Neuron (in vitro differentiated cells): ENCODE measurements at regions not wholly inside any gene's neighbourhood (a gene's known extent, or its start where the extent isn't known, plus 50 kb on each side); places are given as distances from the start of the nearest gene placed in this dataset.

Experiments
- H2AFZ ChIP-seq: one replicate; pipeline ENCODE4 v1.6.1; 2013; ENCODE audit warnings: low read depth, mild to moderate bottlenecking, inconsistent platforms, low read length, moderate library complexity
- H3K27me3 ChIP-seq: one replicate; pipeline ENCODE4 v1.6.1; 2013; ENCODE audit warnings: low read length; ENCODE audit not compliant: insufficient read depth
- H3K36me3 ChIP-seq: one replicate; pipeline ENCODE4 v1.6.1; 2013; ENCODE audit warnings: low read length; ENCODE audit not compliant: insufficient read depth
- H3K4me1 ChIP-seq: one replicate; pipeline ENCODE4 v1.6.1; 2013; ENCODE audit warnings: low read length; ENCODE audit not compliant: insufficient read depth
- H3K4me3 ChIP-seq: 2 replicates; pipeline ENCODE4 v1.5.1; 2013; ENCODE audit warnings: mild to moderate bottlenecking, low read length, moderate library complexity
- H3K9me3 ChIP-seq: one replicate; pipeline ENCODE4 v1.6.1; 2013; ENCODE audit warnings: low read length

- Histone ChIP-seq H3K27me3 (no peaks in the 10 kb centered on the region), H3K4me1 (peaks cover 3% of the 10 kb centered on the region), H3K36me3 (no peaks in the 10 kb centered on the region), H2AFZ (no peak overlapping the region), H3K4me3 (no peak overlapping the region), H3K9me3 (no peaks in the 10 kb centered on the region)
Measured at GRCh38 chr6:121816906-121817540, 381.6 kb downstream of the GJA1 start.

GRCh38 chr6:121823437-121823851 lies 388.0 kb downstream of the GJA1 start:
- H3K4me1 ChIP-seq = no peaks in the 10 kb centered on the region
- no peak overlapping the region for H3K4me3 ChIP-seq
- no peak overlapping the region for H2AFZ ChIP-seq
- no peaks in the 10 kb centered on the region for H3K36me3 ChIP-seq
- H3K9me3 ChIP-seq = no peaks in the 10 kb centered on the region
- H3K27me3 ChIP-seq = no peaks in the 10 kb centered on the region

DNA sequence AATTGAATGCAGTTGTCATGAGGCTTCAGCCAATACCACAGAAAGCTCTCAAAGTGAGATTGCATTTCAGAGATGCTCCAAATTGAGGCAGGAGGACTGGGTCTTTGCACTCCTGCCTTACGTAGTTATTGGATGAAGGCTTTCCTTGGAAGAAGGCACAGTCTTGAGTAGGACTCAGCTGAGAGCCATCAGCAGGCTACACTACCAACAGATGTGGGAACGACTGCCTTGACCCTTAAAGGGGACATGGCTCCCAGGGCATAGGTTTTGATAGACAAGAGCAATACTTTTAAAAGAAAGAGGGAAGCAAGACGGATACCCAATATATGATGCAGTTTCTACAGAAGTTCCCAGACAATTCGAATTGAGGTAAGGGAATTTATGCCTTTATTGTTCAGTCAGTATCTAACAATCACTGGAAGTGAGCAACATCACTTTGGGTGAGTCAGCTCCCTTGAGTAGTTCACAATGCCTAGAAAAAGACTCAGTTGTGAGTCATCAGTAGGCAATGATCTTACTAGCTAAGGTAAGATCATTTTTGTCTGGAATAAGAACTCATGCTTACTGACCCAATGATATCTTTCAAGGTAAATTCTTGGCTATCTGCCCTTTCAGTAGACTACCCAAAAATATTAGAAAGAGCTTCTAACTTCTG lies 390.8 kb downstream of the GJA1 start:
- Histone ChIP-seq H3K4me1 (no peaks in the 10 kb centered on the region), H3K27me3 (no peaks in the 10 kb centered on the region), H3K4me3 (no peak overlapping the region), H3K9me3 (no peaks in the 10 kb centered on the region), H2AFZ (no peak overlapping the region), H3K36me3 (no peaks in the 10 kb centered on the region)

DNA sequence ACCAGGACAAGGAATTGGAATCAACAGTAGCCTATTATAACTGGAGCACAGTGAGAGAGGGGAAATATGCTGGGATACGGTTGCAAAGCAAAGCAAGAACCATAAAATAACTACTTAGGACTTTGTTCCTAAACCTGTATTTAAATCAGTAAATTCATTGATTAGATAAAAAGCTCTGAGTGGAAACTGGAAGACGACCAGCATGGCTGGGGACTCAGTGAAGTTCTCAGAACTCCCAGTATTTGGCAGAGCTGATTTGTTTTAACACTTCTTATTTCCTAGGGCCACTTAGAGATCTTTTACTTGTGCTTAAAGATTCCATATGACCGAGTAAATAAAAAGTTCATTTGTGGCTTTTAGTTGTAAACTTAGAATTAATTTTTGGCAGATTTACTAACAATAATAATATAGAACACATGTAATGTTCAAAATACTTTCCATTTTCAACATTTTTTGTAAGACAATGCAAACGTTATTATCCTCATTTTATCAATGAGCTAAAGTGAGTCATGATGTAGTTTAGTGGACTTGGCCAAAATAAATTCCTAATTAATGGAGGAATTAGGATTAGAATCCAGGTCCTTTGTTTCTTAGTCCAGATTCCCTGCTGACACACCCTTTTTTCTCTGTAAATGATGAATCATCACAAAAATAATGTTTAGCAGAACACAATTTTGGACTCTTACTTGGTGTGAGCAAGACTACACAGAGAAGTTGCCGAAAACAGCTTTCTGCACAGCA lies 392.9 kb downstream of the GJA1 start:
- H3K27me3 ChIP-seq = no peaks in the 10 kb centered on the region
- H2AFZ ChIP-seq = no peak overlapping the region

DNA sequence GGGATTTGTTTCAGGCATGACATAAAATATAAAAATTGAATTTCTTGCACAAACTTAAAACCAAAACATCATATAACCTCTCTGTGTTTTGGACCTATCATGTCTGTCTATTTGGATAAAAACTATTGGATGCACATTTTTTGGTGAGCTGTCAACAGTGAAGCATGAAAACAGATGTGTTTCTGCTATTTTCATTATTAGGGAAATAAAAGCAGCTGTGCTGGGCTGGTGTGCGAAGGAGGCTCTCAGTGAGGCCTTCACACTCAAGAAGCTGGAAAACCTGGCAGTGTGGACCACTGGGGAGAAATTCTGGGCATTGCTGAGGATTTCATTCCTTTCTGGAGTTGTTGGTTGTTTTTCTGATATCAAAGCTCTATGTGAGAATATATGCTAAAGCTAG lies 395.3 kb downstream of the GJA1 start:
- no peaks in the 10 kb centered on the region for H3K9me3 ChIP-seq

More for the DNA sequence above, 392.9 kb downstream of the GJA1 start:
- no peaks in the 10 kb centered on the region for H3K36me3 ChIP-seq
- H3K4me1 ChIP-seq = no peaks in the 10 kb centered on the region
- H3K9me3 ChIP-seq = no peaks in the 10 kb centered on the region
- H3K4me3 ChIP-seq = no peak overlapping the region

GRCh38 chr6:121835662-121836061 lies 400.2 kb downstream of the GJA1 start:
- H3K27me3 ChIP-seq = no peaks in the 10 kb centered on the region
- no peaks in the 10 kb centered on the region for H3K36me3 ChIP-seq
- no peak overlapping the region for H3K4me3 ChIP-seq
- H2AFZ ChIP-seq = no peak overlapping the region
- no peaks in the 10 kb centered on the region for H3K9me3 ChIP-seq
- no peaks in the 10 kb centered on the region for H3K4me1 ChIP-seq

More for the DNA sequence above, 395.3 kb downstream of the GJA1 start:
- no peaks in the 10 kb centered on the region for H3K4me1 ChIP-seq
- no peaks in the 10 kb centered on the region for H3K36me3 ChIP-seq
- no peak overlapping the region for H2AFZ ChIP-seq
- no peaks in the 10 kb centered on the region for H3K27me3 ChIP-seq
- H3K4me3 ChIP-seq = no peak overlapping the region

- Histone ChIP-seq H2AFZ (no peak overlapping the region), H3K27me3 (no peaks in the 10 kb centered on the region), H3K36me3 (no peaks in the 10 kb centered on the region), H3K4me1 (no peaks in the 10 kb centered on the region), H3K9me3 (no peaks in the 10 kb centered on the region), H3K4me3 (no peak overlapping the region)
Measured at GRCh38 chr6:121837545-121838229, 402.2 kb downstream of the GJA1 start.

GRCh38 chr6:121838842-121839241 lies 403.4 kb downstream of the GJA1 start:
- H3K36me3 ChIP-seq = no peaks in the 10 kb centered on the region
- H3K27me3 ChIP-seq = no peaks in the 10 kb centered on the region
- H3K4me1 ChIP-seq = no peaks in the 10 kb centered on the region
- H3K4me3 ChIP-seq = no peak overlapping the region
- H2AFZ ChIP-seq = no peak overlapping the region
- H3K9me3 ChIP-seq = no peaks in the 10 kb centered on the region

- Histone ChIP-seq H3K4me3 (no peak overlapping the region), H3K27me3 (no peaks in the 10 kb centered on the region), H3K9me3 (no peaks in the 10 kb centered on the region), H3K36me3 (no peaks in the 10 kb centered on the region), H3K4me1 (no peaks in the 10 kb centered on the region), H2AFZ (no peak overlapping the region)
Measured at GRCh38 chr6:121839896-121840295, 404.4 kb downstream of the GJA1 start.

GRCh38 chr6:121844898-121845297 lies 409.5 kb downstream of the GJA1 start:
- Histone ChIP-seq H3K27me3 (no peaks in the 10 kb centered on the region), H2AFZ (no peak overlapping the region), H3K4me3 (no peak overlapping the region), H3K9me3 (no peaks in the 10 kb centered on the region), H3K36me3 (no peaks in the 10 kb centered on the region), H3K4me1 (no peaks in the 10 kb centered on the region)

DNA sequence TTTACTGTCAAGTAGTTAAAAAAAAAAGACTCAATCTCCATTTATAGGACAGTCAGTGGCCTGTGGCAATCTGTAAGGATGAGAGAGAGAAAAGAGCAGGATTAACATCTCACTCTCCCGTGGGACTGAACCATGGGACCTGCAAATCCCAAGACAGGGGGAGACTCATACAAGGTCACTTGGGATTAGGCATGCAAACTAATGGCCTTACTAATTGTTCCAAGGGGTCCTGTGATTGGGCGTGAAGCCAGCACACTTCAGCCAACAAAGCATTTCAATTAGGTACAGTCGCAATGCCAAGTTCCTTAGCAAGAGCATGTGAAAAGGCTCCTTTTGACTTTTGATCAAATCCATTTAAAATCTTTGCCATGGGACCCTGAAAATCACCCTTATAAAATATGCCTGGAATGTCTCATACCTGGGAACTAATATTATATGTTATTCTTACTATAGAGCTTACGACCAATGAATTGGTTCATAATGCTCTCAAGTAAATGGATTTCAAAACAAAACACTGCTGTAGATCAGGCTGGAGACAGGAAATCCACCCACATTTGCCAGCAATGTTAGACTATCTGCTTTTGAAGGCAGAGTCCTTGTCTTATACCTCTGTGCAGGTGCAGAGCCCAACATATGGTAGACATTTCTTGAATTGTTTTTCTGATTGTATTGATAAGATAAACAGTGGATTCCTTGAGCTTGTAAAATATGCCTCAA lies 412.5 kb downstream of the GJA1 start:
- peaks cover 4% of the 10 kb centered on the region for H3K4me1 ChIP-seq
- no peak overlapping the region for H3K4me3 ChIP-seq
- H3K36me3 ChIP-seq = no peaks in the 10 kb centered on the region
- H2AFZ ChIP-seq = no peak overlapping the region
- H3K9me3 ChIP-seq = no peaks in the 10 kb centered on the region
- H3K27me3 ChIP-seq = no peaks in the 10 kb centered on the region

GRCh38 chr6:121848523-121849255 lies 413.2 kb downstream of the GJA1 start:
- Histone ChIP-seq H3K4me3 (no peak overlapping the region), H2AFZ (no peak overlapping the region), H3K9me3 (no peaks in the 10 kb centered on the region), H3K27me3 (no peaks in the 10 kb centered on the region), H3K4me1 (peaks cover 4% of the 10 kb centered on the region), H3K36me3 (no peaks in the 10 kb centered on the region)
